Prostate gland (tissue), 2 donors: ENCODE measurements at regions not wholly inside any gene's neighbourhood (a gene's known extent, or its start where the extent isn't known, plus 50 kb on each side); places are given as distances from the start of the nearest gene placed in this dataset.
"Not testable (repeated sequence)": the region's sequence is repeated elsewhere in the genome, so short reads cannot be mapped to it uniquely, and the experiment has no call there.

Experiments used
- POLR2AphosphoS5 ChIP-seq: sonication (generic); formaldehyde crosslinking; IDR thresholded peaks from one replicate; pipeline ENCODE4 v1.6.1; 2017; ENCODE audit warnings: antibody characterized with exemption
- TF ChIP-seq, protein P1 (sequence below), 4 experiments: fragments of 200-600 bp in 2 of 4; fragments of 450-650 bp in 2 of 4; sonication (generic) in 2 of 4; IDR thresholded peaks; 1 replicate in 3 of 4; 2 replicates in 1 of 4; pipeline ENCODE4 v1.5.1; 2016 to 2019; ENCODE audit warnings: antibody characterized with exemption in 4 of 4, mild to moderate bottlenecking in 2 of 4, moderate library complexity in 2 of 4

GRCh38 chr11:67886672-67887071 lies 117.2 kb downstream of the UNC93B1 start:
- TF ChIP-seq, protein P1, sequence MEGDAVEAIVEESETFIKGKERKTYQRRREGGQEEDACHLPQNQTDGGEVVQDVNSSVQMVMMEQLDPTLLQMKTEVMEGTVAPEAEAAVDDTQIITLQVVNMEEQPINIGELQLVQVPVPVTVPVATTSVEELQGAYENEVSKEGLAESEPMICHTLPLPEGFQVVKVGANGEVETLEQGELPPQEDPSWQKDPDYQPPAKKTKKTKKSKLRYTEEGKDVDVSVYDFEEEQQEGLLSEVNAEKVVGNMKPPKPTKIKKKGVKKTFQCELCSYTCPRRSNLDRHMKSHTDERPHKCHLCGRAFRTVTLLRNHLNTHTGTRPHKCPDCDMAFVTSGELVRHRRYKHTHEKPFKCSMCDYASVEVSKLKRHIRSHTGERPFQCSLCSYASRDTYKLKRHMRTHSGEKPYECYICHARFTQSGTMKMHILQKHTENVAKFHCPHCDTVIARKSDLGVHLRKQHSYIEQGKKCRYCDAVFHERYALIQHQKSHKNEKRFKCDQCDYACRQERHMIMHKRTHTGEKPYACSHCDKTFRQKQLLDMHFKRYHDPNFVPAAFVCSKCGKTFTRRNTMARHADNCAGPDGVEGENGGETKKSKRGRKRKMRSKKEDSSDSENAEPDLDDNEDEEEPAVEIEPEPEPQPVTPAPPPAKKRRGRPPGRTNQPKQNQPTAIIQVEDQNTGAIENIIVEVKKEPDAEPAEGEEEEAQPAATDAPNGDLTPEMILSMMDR (IDR thresholded peaks at IDR 0.05): not testable (repeated sequence)
- TF ChIP-seq POLR2AphosphoS5: not testable (repeated sequence)
